C4-2B (cell line): ENCODE measurements at regions not wholly inside any gene's neighbourhood (a gene's known extent, or its start where the extent isn't known, plus 50 kb on each side); places are given as distances from the start of the nearest gene placed in this dataset.

Experiments used
- CTCF ChIP-seq: fragments of 450-650 bp; conservative IDR thresholded peaks from 2 replicates; pipeline ENCODE4 v1.5.1; 2017; ENCODE audit warnings: mild to moderate bottlenecking
- ZFX ChIP-seq: fragments of 450-650 bp; IDR thresholded peaks from 2 replicates; pipeline ENCODE4 v1.6.1; 2017

GRCh38 chr13:111546921-111547675 lies 226.7 kb downstream of the TEX29 start:
- no peak for TF ChIP-seq CTCF
- TF ChIP-seq ZFX: no peak
